Transverse colon (tissue), 4 donors: ENCODE measurements at regions not wholly inside any gene's neighbourhood (a gene's known extent, or its start where the extent isn't known, plus 50 kb on each side); places are given as distances from the start of the nearest gene placed in this dataset.

Experiments used
- DNase-seq: peaks from one replicate; pipeline ENCODE4 v3.0.0-alpha.2; 2019
- H3K27ac ChIP-seq, 4 donors: fragments of 200-600 bp; sonication (generic); 2 replicates each; pipeline ENCODE4 v1.5.1; 2016 to 2018; ENCODE audit warnings: inconsistent platforms in 4 of 4
- H3K27me3 ChIP-seq: fragments of 200-600 bp; sonication (generic); 2 replicates; pipeline ENCODE4 v1.5.1; 2017; ENCODE audit warnings: inconsistent platforms
- H3K36me3 ChIP-seq, 4 donors: fragments of 200-600 bp; sonication (generic); 2 replicates each; pipeline ENCODE4 v1.5.1; 2017 to 2019; ENCODE audit warnings: inconsistent platforms in 4 of 4
- H3K4me1 ChIP-seq, 4 donors: fragments of 200-600 bp; sonication (generic); 2 replicates each; pipeline ENCODE4 v1.5.1; 2017 to 2020; ENCODE audit warnings: inconsistent platforms in 4 of 4
- H3K4me3 ChIP-seq, 4 donors: fragments of 200-600 bp; sonication (generic); 1 replicate in 1 of 4; 2 replicates in 3 of 4; pipeline versions ENCODE4 v1.5.1 to v1.6.1; 2017 to 2019; ENCODE audit warnings: inconsistent platforms in 4 of 4
- H3K9me3 ChIP-seq, 2 donors: fragments of 200-600 bp; sonication (generic); 2 replicates each; pipeline ENCODE4 v1.5.1; 2017 to 2019; ENCODE audit warnings: inconsistent platforms in 2 of 2
- EP300 ChIP-seq: sonication (generic); formaldehyde crosslinking; IDR thresholded peaks from one replicate; pipeline ENCODE4 v1.6.1; 2017; ENCODE audit warnings: antibody characterized with exemption, low read depth
- POLR2A ChIP-seq: fragments of 450-650 bp; IDR thresholded peaks from one replicate; pipeline ENCODE4 v1.6.1; 2016; ENCODE audit warnings: antibody characterized with exemption, mild to moderate bottlenecking, moderate library complexity
- POLR2AphosphoS5 ChIP-seq, 3 donors: sonication (generic); formaldehyde crosslinking; IDR thresholded peaks; one replicate each; pipeline ENCODE4 v1.6.1; 2016; ENCODE audit warnings: antibody characterized with exemption in 3 of 3
- WGBS, 2 donors: methylation state at CpG; one replicate each; pipeline ENCODE4 v1.1.5; 2018; ENCODE audit warnings: low coverage in 1 of 2; 5-methylcytosine and 5-hydroxymethylcytosine counted together
- in situ Hi-C, 4 donors: fragments of 200-750 bp; cut with MboI; loops; one replicate each; pipeline versions ENCODE4 v1.15.0 to v1.15.1; 2017; ENCODE audit warnings: low sequenced_read_pairs in 3 of 4, low pct_ligation_motif_present in 1 of 4, low pct_unique_long_range_greater_than_20kb in 1 of 4
- intact Hi-C: fragments of 100-400 bp; cut with DNase I; formaldehyde crosslinking; loops from one replicate; pipeline ENCODE4 v1.15.1; 2023; ENCODE audit warnings: low total_unique reads
- TF ChIP-seq, protein P1 (sequence below), 5 experiments: fragments of 200-600 bp in 3 of 5; fragments of 450-650 bp in 2 of 5; sonication (generic) in 3 of 5; IDR thresholded peaks; 1 replicate in 2 of 5; 2 replicates in 3 of 5; pipeline ENCODE4 v1.5.1; 2016 to 2017; ENCODE audit warnings: antibody characterized with exemption in 5 of 5, inconsistent platforms in 3 of 5, mild to moderate bottlenecking in 2 of 5, moderate library complexity in 1 of 5

DNA sequence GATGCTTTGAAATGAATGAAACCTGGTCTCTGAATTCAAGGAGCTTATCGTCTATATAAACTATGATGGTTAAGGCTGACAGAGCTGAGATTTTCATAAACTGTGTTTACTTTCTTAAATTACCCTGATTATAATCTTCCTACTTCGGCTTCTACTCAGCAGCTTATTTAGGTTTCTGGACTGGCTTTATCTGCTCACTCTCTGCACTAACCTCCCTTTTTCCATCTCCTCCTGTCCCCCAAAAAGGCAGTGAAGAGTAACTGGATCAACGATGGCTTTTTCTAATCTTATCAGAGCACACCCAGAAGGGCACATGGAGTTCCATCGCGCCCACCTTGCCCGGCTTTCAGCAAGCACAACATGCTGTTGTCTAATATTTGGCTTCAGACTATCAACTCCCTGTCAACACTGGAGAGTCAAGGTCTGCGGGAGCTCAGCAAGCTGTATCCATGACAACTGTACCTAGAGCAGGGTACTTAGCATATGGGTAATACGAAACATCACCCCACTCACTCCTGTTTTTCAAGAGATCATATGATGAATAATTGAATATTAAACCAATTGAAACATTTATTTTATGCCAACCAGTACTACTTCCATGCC lies 417.3 kb downstream of the GABRB3 start:
- intact Hi-C loops (no loop called here), in situ Hi-C loops (no loop called here)
- Histone ChIP-seq H3K27ac (no peak overlapping the region), H3K27me3 (no peaks in the 10 kb centered on the region), H3K4me1 (no peaks in the 10 kb centered on the region), H3K9me3 (no peaks in the 10 kb centered on the region), H3K4me3 (no peak overlapping the region), H3K36me3 (no peaks in the 10 kb centered on the region)
- no peak for DNase-seq
- TF ChIP-seq POLR2AphosphoS5 (IDR thresholded peaks at IDR 0.05) (no peak), POLR2A (no peak)
- TF ChIP-seq, protein P1, sequence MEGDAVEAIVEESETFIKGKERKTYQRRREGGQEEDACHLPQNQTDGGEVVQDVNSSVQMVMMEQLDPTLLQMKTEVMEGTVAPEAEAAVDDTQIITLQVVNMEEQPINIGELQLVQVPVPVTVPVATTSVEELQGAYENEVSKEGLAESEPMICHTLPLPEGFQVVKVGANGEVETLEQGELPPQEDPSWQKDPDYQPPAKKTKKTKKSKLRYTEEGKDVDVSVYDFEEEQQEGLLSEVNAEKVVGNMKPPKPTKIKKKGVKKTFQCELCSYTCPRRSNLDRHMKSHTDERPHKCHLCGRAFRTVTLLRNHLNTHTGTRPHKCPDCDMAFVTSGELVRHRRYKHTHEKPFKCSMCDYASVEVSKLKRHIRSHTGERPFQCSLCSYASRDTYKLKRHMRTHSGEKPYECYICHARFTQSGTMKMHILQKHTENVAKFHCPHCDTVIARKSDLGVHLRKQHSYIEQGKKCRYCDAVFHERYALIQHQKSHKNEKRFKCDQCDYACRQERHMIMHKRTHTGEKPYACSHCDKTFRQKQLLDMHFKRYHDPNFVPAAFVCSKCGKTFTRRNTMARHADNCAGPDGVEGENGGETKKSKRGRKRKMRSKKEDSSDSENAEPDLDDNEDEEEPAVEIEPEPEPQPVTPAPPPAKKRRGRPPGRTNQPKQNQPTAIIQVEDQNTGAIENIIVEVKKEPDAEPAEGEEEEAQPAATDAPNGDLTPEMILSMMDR (IDR thresholded peaks at IDR 0.05) = no peak
- WGBS, 2 donors = 45 to 53% methylated on average over 6 to 8 of the region's 8 CpGs

DNA sequence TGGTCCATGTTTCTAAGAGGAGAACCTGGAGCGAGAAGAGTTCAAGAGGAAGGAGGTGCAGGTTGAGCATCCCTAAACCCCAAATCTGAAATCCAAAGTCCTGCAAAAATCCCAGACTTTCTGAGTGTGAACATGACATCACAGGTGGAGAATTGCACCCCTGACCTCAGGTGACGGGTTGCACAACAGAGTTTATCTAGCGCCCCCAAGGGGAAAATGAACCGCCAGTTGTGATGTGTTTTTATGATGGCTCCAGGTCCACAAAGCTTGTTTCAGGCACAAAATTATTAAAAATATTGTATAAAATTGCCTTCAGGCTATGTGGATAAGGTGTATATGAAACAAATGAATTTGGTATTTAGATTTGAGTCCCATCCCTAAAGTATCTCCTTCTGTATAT lies 420.0 kb downstream of the GABRB3 start:
- DNase-seq = no peak
- in situ Hi-C loops = no loop called here
- 70 to 75% methylated on average over 2 to 4 of the region's 4 CpGs for WGBS, 2 donors

DNA sequence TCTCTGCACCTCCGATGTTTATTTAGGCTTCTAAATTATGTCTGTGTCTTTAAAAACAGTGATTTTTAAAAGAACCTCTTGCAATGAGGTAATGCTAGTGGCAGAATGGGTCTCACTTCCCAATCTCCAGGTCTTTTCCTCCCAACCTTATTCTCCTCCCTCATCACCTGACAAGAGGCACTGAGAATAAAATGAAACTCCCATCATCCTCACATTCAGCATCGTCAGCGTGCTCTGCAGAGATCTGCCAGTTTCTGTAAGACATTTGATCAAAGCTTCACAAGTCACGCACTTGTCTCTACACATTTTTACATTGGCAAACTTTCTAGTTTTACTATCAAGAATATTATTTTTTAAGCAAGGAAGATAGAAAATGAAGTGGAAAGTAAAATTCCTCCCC lies 420.5 kb downstream of the GABRB3 start:
- no peak for DNase-seq
- 71 to 79% methylated on average over 3 to 4 of the region's 4 CpGs for WGBS, 2 donors
- intact Hi-C loops = no loop called here
- H3K27ac ChIP-seq = no peak overlapping the region
- in situ Hi-C loops = no loop called here
- TF ChIP-seq EP300 (no peak), POLR2A (no peak), POLR2AphosphoS5 (IDR thresholded peaks at IDR 0.05) (no peak)
- TF ChIP-seq, protein P1 (IDR thresholded peaks at IDR 0.05) = no peak
- H3K9me3 ChIP-seq = peaks cover 0 to 3% of the 10 kb centered on the region in 2 donors
- no peak overlapping the region for H3K4me3 ChIP-seq
- no peaks in the 10 kb centered on the region for H3K27me3 ChIP-seq
- no peaks in the 10 kb centered on the region for H3K4me1 ChIP-seq
- H3K36me3 ChIP-seq = no peaks in the 10 kb centered on the region

More for the DNA sequence above, 420.0 kb downstream of the GABRB3 start:
- no peaks in the 10 kb centered on the region for H3K4me1 ChIP-seq
- H3K36me3 ChIP-seq = no peaks in the 10 kb centered on the region
- TF ChIP-seq POLR2A (no peak), POLR2AphosphoS5 (IDR thresholded peaks at IDR 0.05) (no peak), EP300 (no peak)
- TF ChIP-seq, protein P1 (IDR thresholded peaks at IDR 0.05) = no peak
- H3K4me3 ChIP-seq = no peak overlapping the region
- intact Hi-C loops = no loop called here
- H3K27me3 ChIP-seq = no peaks in the 10 kb centered on the region
- peaks cover 0 to 3% of the 10 kb centered on the region in 2 donors for H3K9me3 ChIP-seq
- no peak overlapping the region for H3K27ac ChIP-seq

DNA sequence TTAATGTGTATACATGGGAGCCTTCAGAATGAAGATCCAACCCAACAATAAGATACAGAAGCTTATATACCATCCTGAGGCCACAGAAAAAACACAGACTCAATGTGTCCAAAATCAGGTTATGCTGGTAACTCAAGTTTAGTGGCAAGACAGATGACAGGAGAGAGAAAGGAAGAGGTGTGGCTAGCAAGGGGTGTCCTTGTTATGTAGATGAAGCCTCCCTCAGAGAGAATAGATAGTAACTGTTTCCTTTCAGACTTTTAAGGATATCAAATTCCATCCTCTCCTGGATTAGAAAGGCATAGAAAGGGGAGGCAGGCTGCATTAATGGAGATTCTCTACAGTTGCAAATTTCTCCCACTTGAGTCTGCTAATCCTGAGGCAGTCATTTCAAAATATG lies 447.4 kb downstream of the GABRB3 start:
- no peak for TF ChIP-seq POLR2AphosphoS5 (IDR thresholded peaks at IDR 0.05)
- TF ChIP-seq POLR2A = no peak
- TF ChIP-seq, protein P1 (IDR thresholded peaks at IDR 0.05) = no peak
- no peak for TF ChIP-seq EP300
- Histone ChIP-seq H3K9me3 (no peaks in the 10 kb centered on the region), H3K4me3 (no peak overlapping the region), H3K4me1 (no peaks in the 10 kb centered on the region), H3K27me3 (no peaks in the 10 kb centered on the region), H3K27ac (no peak overlapping the region), H3K36me3 (no peaks in the 10 kb centered on the region)
- DNase-seq = no peak
- intact Hi-C loops = no loop called here
- in situ Hi-C loops = no loop called here
